GM12878 (cell line): ENCODE measurements at regions not wholly inside any gene's neighbourhood (a gene's known extent, or its start where the extent isn't known, plus 50 kb on each side); places are given as distances from the start of the nearest gene placed in this dataset.

ENCODE experiments used
- ATAC-seq: fragments of 200-7000 bp; cut with Tn5 transposase; 3 replicates; pipeline ENCODE4 v1.9.1; 2020; ENCODE audit warnings: mild to moderate bottlenecking, moderate library complexity
- BruUV-seq: library from RNA; stranded (reverse); fragments of 400-500 nt; replicated peaks from 2 replicates; lab custom pipeline; 2021; lab: Mats Ljungman, UMichigan
- CTCF ChIA-PET: fragments of 300-600 bp; sonication (Branson Sonifier 250); formaldehyde crosslinking; extraction: SDS; loops from one replicate; lab custom pipeline; 2021; ENCODE audit warnings: inconsistent platforms; lab: Yijun Ruan, JAX
- POLR2A ChIA-PET: fragments of 350-600 bp; formaldehyde crosslinking; extraction: SDS; loops from one replicate; lab custom pipeline; 2021; ENCODE audit warnings: inconsistent platforms; lab: Charles Lee
- RAD21 ChIA-PET: fragments of 300-600 bp; sonication (Branson Sonifier 250); formaldehyde crosslinking; loops from one replicate; lab custom pipeline; 2023; ENCODE audit warnings: antibody characterized with exemption; ENCODE audit not compliant: unreplicated experiment; lab: Charles Lee
- SMC1A ChIA-PET: fragments of 300-600 bp; sonication (Branson Sonifier 250); formaldehyde crosslinking; loops from one replicate; lab custom pipeline; 2023; ENCODE audit not compliant: unreplicated experiment, uncharacterized antibody; lab: Charles Lee
- DNase-seq: peaks from one replicate; pipeline ENCODE4 v3.0.0-alpha.2; 2011; ENCODE audit warnings: low read depth, low spot score
- FAIRE-seq: peaks from 3 replicates; lab custom pipeline; 2011; peaks lifted over from hg19 to GRCh38; lab: Jason Lieb, UNC
- H2AFZ ChIP-seq: 2 replicates; pipeline ENCODE4 v1.6.0; 2011; ENCODE audit warnings: low read depth, low read length, control low read depth; ENCODE audit not compliant: control insufficient read depth
- H3K27ac ChIP-seq: 2 replicates; pipeline ENCODE4 v1.5.1; 2011; ENCODE audit warnings: control low read depth; ENCODE audit not compliant: control insufficient read depth, insufficient read depth
- H3K27me3 ChIP-seq, 2 experiments: replicated peaks in 1 of 2; 2 replicates each; pipeline versions ENCODE4 v1.6.0 to v1.6.1; 2011; ENCODE audit warnings: low read length in 1 of 2; ENCODE audit not compliant: control insufficient read depth in 2 of 2, insufficient read depth in 2 of 2
- H3K36me3 ChIP-seq, 2 experiments: 2 replicates each; pipeline ENCODE4 v1.5.1; 2011; ENCODE audit warnings: low read length in 1 of 2; ENCODE audit not compliant: control insufficient read depth in 2 of 2, insufficient read depth in 2 of 2
- H3K4me1 ChIP-seq: 2 replicates; pipeline ENCODE4 v1.6.1; 2011; ENCODE audit warnings: mild to moderate bottlenecking, low read length, moderate library complexity, mixed read lengths; ENCODE audit not compliant: control insufficient read depth, insufficient read depth
- H3K4me2 ChIP-seq: 2 replicates; pipeline ENCODE4 v1.6.0; 2011; ENCODE audit warnings: control low read depth; ENCODE audit not compliant: control insufficient read depth, insufficient read depth
- H3K4me3 ChIP-seq: fragments of 200-600 bp; sonication (generic); 2 replicates; pipeline ENCODE4 v1.5.1; 2016
- H3K79me2 ChIP-seq: 2 replicates; pipeline ENCODE4 v1.6.0; 2011; ENCODE audit warnings: low read length; ENCODE audit not compliant: control insufficient read depth, insufficient read depth
- H3K9ac ChIP-seq: 2 replicates; pipeline ENCODE4 v1.8.0; 2011; ENCODE audit warnings: low read length, control low read depth, mixed read lengths; ENCODE audit not compliant: control insufficient read depth, insufficient read depth
- H3K9me3 ChIP-seq: replicated peaks from 3 replicates; pipeline ENCODE4 v1.5.1; 2011; ENCODE audit warnings: mild to moderate bottlenecking, low read length; ENCODE audit not compliant: control insufficient read depth, insufficient read depth
- H4K20me1 ChIP-seq: 2 replicates; pipeline ENCODE4 v1.6.0; 2011; ENCODE audit not compliant: control insufficient read depth, insufficient read depth
- CEBPZ ChIP-seq: fragments of 150-350 bp; IDR thresholded peaks from 2 replicates; pipeline ENCODE4 v1.6.1; 2016; ENCODE audit warnings: low read depth, low read length
- HSF1 ChIP-seq: fragments of 150-350 bp; IDR thresholded peaks from 2 replicates; pipeline ENCODE4 v1.6.1; 2014; ENCODE audit warnings: mild to moderate bottlenecking, low read depth, low read length
- KDM1A ChIP-seq: fragments of 200-600 bp; sonication (generic); IDR thresholded peaks from 2 replicates; pipeline ENCODE4 v1.6.1; 2016; ENCODE audit warnings: borderline replicate concordance
- KLF5 ChIP-seq: fragments of 450-650 bp; IDR thresholded peaks from 2 replicates; pipeline ENCODE4 v1.6.1; 2014; ENCODE audit warnings: mild to moderate bottlenecking; ENCODE audit not compliant: partially characterized antibody
- MEF2A ChIP-seq: IDR thresholded peaks from 2 replicates; pipeline ENCODE4 v1.6.1; 2011; ENCODE audit warnings: low read depth, mild to moderate bottlenecking, low read length, moderate library complexity; ENCODE audit not compliant: insufficient read depth
- PBX3 ChIP-seq: IDR thresholded peaks from 2 replicates; pipeline ENCODE4 v1.6.1; 2011; ENCODE audit warnings: mild to moderate bottlenecking, low read depth, low read length, moderate library complexity; ENCODE audit not compliant: insufficient replicate concordance
- POLR2A ChIP-seq: IDR thresholded peaks from 2 replicates; pipeline ENCODE4 v1.6.1; 2011; ENCODE audit warnings: low read depth, mild to moderate bottlenecking, low read length
- PRDM15 ChIP-seq: fragments of 450-650 bp; formaldehyde crosslinking; IDR thresholded peaks from 2 replicates; pipeline ENCODE4 v1.4.0; 2020; ENCODE audit warnings: mild to moderate bottlenecking, moderate library complexity
- YY1 ChIP-seq: IDR thresholded peaks from 2 replicates; pipeline ENCODE4 v1.6.1; 2011; ENCODE audit warnings: low read depth, mild to moderate bottlenecking, low read length
- ZBTB11 ChIP-seq: fragments of 450-650 bp; formaldehyde crosslinking; IDR thresholded peaks from 2 replicates; pipeline ENCODE4 v1.5.0; 2022; ENCODE audit warnings: mild to moderate bottlenecking, missing genetic modification characterization
- WGBS: methylation state at CpG from one replicate; pipeline ENCODE4 v1.1.6; 2016; ENCODE audit warnings: low lambda C conversion rate; ENCODE audit not compliant: insufficient replicate concordance, insufficient coverage; ENCODE audit errors: missing lambda C conversion rate; 5-methylcytosine and 5-hydroxymethylcytosine counted together
- in situ Hi-C: fragments of 300-500 bp; cut with MboI; formaldehyde crosslinking; loops from 9 replicates; pipeline ENCODE4 v1.14.3; 2018; ENCODE audit warnings: mixed read lengths
- intact Hi-C: fragments of 100-400 bp; cut with micrococcal nuclease; formaldehyde crosslinking; loops from one replicate; pipeline ENCODE4 v1.14.2; 2022; ENCODE audit not compliant: unreplicated experiment

GRCh38 chr10:5271526-5271925 is 74.9 kb downstream of the AKR1C4 start:
- SMC1A ChIA-PET, result interaction anchor here (1.2 kb wide), 1 partner anchor 167 kb away, joined by 3 read pairs; no protein-coding TSS in a partner anchor
- POLR2A ChIA-PET, result interaction anchor here (0.5 kb wide), 1 partner anchor 171 kb away, joined by 4 read pairs; no protein-coding TSS in a partner anchor
- Histone ChIP-seq H3K9ac (no peak overlapping the region), H3K79me2 (no peaks in the 10 kb centered on the region), H3K4me3 (no peak overlapping the region), H4K20me1 (no peaks in the 10 kb centered on the region), H2AFZ (no peak overlapping the region), H3K4me2 (no peak overlapping the region), H3K27ac (no peak overlapping the region), H3K4me1 (no peaks in the 10 kb centered on the region), H3K9me3 (no peaks in the 10 kb centered on the region), H3K27me3 (no peaks in the 10 kb centered on the region), H3K36me3 (no peaks in the 10 kb centered on the region)
- 30% methylated on average over 1 of the region's 1 CpG for WGBS
- ATAC-seq, result no peak
- RAD21 ChIA-PET, result no interaction called here
- BruUV-seq, result no TSS peak
- FAIRE-seq, result no peak
- intact Hi-C loops, result no loop called here
- CTCF ChIA-PET, result no interaction called here
- no peak for DNase-seq
- in situ Hi-C loops, result no loop called here
- TF ChIP-seq PBX3, result no peak
- TF ChIP-seq YY1, result no peak
- no peak for TF ChIP-seq ZBTB11
- TF ChIP-seq HSF1, result no peak
- no peak for TF ChIP-seq KDM1A
- no peak for TF ChIP-seq MEF2A
- no peak for TF ChIP-seq KLF5
- no peak for TF ChIP-seq POLR2A
- no peak for TF ChIP-seq PRDM15 (CRISPR knock-in tag)
- TF ChIP-seq CEBPZ, result no peak
